Retina (tissue), 1 donor: ENCODE measurements at regions not wholly inside any gene's neighbourhood (a gene's known extent, or its start where the extent isn't known, plus 50 kb on each side); places are given as distances from the start of the nearest gene placed in this dataset.
"Not testable (repeated sequence)": the region's sequence is repeated elsewhere in the genome, so short reads cannot be mapped to it uniquely, and the experiment has no call there.

ENCODE experiments used
- DNase-seq: peaks from one replicate; pipeline ENCODE4 v3.0.0-alpha.2; 2016

- not testable (repeated sequence) for DNase-seq
These were observed 113.1 kb upstream of the AKAP13 start for GRCh38 chr15:85267158-85267857.

GRCh38 chr15:85274315-85275050, 105.9 kb upstream of the AKAP13 start:
- DNase-seq = no peak

GRCh38 chr15:85276508-85276907, 103.9 kb upstream of the AKAP13 start:
- no peak for DNase-seq

DNA sequence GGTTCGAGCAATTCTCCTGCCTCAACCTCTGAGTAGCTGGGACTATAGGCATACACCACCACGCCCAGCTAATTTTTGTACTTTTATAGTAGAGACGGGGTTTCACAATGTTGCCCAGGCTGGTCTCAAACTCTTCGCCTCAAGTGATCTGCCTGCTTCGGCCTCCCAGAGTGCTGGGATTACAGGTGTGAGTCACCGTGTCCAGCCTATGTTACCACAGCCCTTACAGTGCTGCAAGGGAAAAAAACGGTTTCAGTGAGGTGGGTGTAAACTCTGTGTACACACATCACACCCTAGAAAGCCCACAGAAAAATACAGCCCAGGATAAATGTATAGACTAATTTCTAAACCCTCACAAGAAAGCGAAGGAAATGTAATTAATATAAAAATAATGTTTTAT, 103.5 kb upstream of the AKAP13 start:
- DNase-seq = no peak

GRCh38 chr15:85277847-85278370, 102.5 kb upstream of the AKAP13 start:
- no peak for DNase-seq

DNA sequence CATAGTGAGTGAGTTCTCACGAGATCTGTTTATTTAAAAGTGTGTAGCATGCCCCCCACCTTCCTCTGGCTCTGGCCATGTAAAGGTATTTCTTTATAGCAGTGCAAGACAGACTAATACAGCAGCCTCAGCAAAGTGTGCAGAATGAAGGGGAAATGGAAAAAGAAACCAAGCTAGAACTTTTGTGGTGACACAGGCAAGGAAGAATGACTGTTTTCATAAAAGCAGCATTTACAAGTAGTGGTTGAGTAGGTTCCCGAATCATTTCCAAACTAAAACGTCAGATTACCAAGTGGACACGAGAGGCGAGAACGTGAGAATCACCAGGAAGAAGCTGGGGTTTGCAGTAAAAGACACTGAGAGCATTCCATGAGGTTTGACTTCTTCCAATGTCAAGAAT, 100.2 kb upstream of the AKAP13 start:
- DNase-seq = no peak

- DNase-seq = peak; percentile 13
These were observed 99.0 kb upstream of the AKAP13 start for GRCh38 chr15:85281293-85281882.

DNA sequence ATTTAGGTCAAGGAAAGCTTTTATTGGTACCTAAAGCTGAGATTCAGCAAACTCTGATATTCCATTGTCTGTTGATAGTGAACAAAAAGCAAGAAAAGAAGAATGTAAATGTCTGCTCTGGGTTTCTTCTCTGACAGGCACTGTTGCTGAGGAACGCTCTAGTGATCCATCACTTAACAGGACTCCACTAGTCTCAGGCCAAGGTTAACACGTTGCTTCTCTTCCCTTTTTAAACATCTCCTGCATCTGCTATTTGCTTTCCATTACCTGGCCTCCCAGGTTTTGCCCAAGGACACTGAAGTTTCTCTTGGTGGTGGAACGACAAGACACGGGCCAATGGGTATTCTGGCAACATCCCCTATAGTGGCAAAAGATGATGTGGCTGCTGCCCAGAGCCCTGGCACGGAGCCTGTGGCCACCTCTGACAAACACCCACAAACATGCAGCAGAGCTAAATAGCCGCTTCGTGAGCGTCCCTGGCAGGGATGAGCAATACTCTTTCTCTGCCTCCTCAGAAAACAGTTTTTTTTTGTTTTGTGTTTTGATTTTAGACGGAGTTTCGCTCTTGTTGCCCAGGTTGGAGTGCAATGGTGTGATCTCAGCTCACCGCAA, 97.8 kb upstream of the AKAP13 start:
- no peak for DNase-seq

GRCh38 chr15:85283815-85284214, 96.6 kb upstream of the AKAP13 start:
- DNase-seq = not testable (repeated sequence)

DNA sequence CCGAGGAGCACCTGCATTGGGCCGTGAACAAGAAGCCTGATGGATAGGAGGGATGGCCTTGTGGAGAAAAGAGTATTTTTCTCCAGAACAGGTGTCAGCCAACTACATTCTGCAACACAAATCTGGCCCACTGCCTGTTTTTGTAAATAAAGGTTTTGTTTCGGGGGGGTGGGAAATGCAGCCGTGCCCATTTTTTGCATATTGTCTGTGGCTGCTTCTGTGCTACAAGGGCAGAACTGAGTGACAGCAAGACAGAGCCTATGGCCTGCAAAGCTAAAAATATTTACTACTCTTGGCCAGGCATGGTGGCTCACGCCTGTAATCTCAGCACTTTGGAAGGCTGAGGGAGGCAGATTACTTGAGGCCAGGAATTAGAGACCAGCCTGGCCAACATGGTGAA, 95.9 kb upstream of the AKAP13 start:
- DNase-seq = no peak

- peak; percentile 23 for DNase-seq
These were observed 90.6 kb upstream of the AKAP13 start for GRCh38 chr15:85289677-85290365.

GRCh38 chr15:85292583-85292982, 87.8 kb upstream of the AKAP13 start:
- not testable (repeated sequence) for DNase-seq

DNA sequence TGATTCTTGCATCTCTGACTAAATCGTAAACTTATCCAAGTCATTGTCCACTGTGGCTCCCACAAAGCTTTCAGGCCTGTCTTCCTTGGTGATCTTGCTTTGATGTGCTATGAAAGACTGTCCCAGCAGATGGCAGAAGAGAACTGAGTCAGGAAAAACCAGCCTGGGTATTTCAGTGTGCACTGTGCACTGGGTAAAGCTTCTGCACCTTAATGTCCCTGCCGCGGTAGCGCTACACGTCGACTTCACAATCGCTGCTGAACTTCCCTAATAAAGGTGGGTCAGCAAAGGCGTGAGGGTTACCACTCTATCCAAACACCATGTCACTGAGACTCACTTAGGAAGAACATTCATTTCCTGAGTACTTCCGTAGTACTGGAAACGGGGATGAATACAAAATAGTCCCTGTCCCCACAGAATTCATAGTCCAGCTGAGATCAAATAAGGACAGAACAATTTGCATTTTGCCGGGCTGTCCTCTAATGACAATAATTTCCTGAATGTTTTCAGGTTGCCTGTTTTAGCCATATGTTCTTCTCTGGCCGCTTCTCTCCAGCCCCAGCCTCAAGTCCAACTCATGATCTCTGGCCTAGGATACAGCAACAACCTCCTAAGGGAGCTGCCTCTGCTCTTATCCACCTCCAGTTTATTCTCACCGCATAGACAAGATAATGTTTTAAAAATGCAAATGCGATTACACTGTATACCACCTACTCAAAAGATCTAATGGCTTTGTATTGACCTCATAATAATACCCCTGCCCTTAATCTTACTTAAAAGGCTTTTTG, 83.6 kb upstream of the AKAP13 start:
- DNase-seq = peak; percentile 78

GRCh38 chr15:85297537-85297936, 82.9 kb upstream of the AKAP13 start:
- no peak for DNase-seq

DNA sequence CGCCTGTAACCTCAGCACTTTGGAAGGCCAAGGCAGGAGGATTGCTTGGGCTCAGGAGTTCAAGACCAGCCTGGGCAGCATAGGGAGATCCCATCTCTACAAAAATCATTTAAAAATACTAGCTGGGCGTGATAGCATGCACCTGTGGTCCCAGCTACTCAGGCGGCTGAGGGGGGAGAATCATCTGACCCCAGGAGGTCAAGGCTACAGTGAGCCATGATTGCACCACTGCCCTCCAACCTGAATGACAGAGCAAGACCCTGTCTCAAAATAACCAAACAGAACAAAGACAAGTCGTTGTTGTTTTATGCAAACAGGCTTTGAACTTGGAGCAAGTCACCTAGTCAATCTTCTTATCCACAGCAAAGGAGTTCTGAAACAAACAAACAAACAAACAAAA, 82.0 kb upstream of the AKAP13 start:
- DNase-seq = no peak

- DNase-seq = no peak
These were observed 81.5 kb upstream of the AKAP13 start for GRCh38 chr15:85298941-85299340.

DNA sequence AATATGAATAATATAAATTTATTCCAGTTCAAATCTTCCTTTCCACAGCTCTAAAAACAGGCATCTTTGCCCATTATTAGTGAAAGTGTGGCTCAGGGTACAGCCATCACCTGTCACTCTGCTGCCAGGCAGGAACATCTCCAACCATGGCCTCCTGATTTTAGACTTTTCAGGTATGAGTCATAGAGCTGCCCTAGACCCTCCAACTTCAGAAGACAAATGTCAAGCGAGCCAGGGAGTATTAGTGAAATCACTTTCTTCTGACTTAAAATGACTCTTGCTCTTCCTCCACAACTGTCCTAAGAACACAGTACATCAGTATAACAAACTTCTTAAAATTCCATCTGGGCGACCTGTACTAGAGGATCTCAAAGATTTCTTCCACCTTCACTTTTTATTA, 78.1 kb upstream of the AKAP13 start:
- DNase-seq = no peak

- no peak for DNase-seq
These were observed 75.4 kb upstream of the AKAP13 start for GRCh38 chr15:85305050-85305449.

- no peak for DNase-seq
These were observed 73.3 kb upstream of the AKAP13 start for GRCh38 chr15:85306946-85307686.

- DNase-seq = no peak
These were observed 72.7 kb upstream of the AKAP13 start for GRCh38 chr15:85307687-85308045.

- no peak for DNase-seq
These were observed 68.8 kb upstream of the AKAP13 start for GRCh38 chr15:85311647-85312046.
